ENCODE measurements at regions not wholly inside any gene's neighbourhood (a gene's known extent, or its start where the extent isn't known, plus 50 kb on each side); places are given as distances from the start of the nearest gene placed in this dataset.

- ChIA-PET POLR2A (ENCODE audit: partially characterized antibody) (no interaction called here), CTCF (ENCODE audit: partially characterized antibody) (interaction anchor here (1.2 to 5.4 kb wide), 2 partner anchors 561 to 564 kb away, joined by 3 to 47 read pairs; partner anchors contain the start of gene HTR1A)
- peak; percentile 40; the same call in 1 of the 2 replicates for TF ChIP-seq MAX (IDR thresholded peaks at IDR 0.05)
- TF ChIP-seq TEAD4 (IDR thresholded peaks at IDR 0.05; ENCODE audit: low read depth, low read length): peak; percentile 78
- no peak for TF ChIP-seq CBX8 (IDR thresholded peaks at IDR 0.05; ENCODE audit: borderline replicate concordance, low read depth, low read length)
- no peak for TF ChIP-seq NANOG (IDR thresholded peaks at IDR 0.05; ENCODE audit: insufficient read depth, low read depth, low read length, poor library complexity, severe bottlenecking)
- Histone ChIP-seq H4K8ac (ENCODE audit: extremely low read depth, insufficient read depth, low read length) (no peak overlapping the region), H2AFZ (ENCODE audit: low read length) (peak overlapping the region; percentile 91), H3K56ac (replicated peaks; ENCODE audit: insufficient read length, low read depth, low read length) (no peak overlapping the region), H2BK20ac (ENCODE audit: low read length) (no peak overlapping the region), H3K23ac (ENCODE audit: insufficient read length) (no peak overlapping the region), H3K79me1 (ENCODE audit: low read depth, low read length) (no peaks in the 10 kb centered on the region), H2BK15ac (ENCODE audit: low read length) (no peak overlapping the region), H3K9ac (replicated peaks in 1 of 4; ENCODE audit: extremely low read depth in 1 of 4, low read depth in 3 of 4, low read length in 3 of 4) (no peak overlapping the region), H3K36me3 (ENCODE audit: control insufficient read depth in 2 of 4, insufficient read depth in 4 of 4, low read length in 3 of 4) (no peaks in the 10 kb centered on the region), H2AK5ac (ENCODE audit: low read depth, low read length) (no peak overlapping the region), H3K14ac (ENCODE audit: insufficient read length) (no peak overlapping the region), H4K5ac (ENCODE audit: insufficient read length, low read depth, low read length) (no peak overlapping the region), H3K4me1 (replicated peaks in 1 of 4; ENCODE audit: control insufficient read depth in 3 of 4, insufficient read depth in 4 of 4, low read length in 3 of 4) (no peaks in the 10 kb centered on the region), H4K91ac (replicated peaks; ENCODE audit: insufficient read length, low read length) (no peak overlapping the region), H2BK5ac (ENCODE audit: low read depth, low read length) (no peak overlapping the region), H3K9me3 (ENCODE audit: insufficient read depth in 2 of 2, low read depth in 1 of 2, low read length in 1 of 2) (no peaks in the 10 kb centered on the region), H3K4me2 (ENCODE audit: insufficient read depth in 1 of 2, low read depth in 2 of 2, low read length in 2 of 2) (no peak overlapping the region), H2BK12ac (ENCODE audit: low read depth, low read length) (no peak overlapping the region), H3K4ac (replicated peaks; ENCODE audit: insufficient read length, low read depth, low read length) (no peak overlapping the region), H4K20me1 (replicated peaks in 1 of 2; ENCODE audit: control insufficient read depth in 1 of 2, insufficient read depth in 2 of 2, low read length in 2 of 2) (no peaks in the 10 kb centered on the region), H3K79me2 (ENCODE audit: control insufficient read depth in 1 of 2, insufficient read depth in 2 of 2, low read length in 2 of 2) (no peaks in the 10 kb centered on the region), H3K23me2 (ENCODE audit: low read depth, low read length) (no peaks in the 10 kb centered on the region), H2BK120ac (replicated peaks; ENCODE audit: low read depth, low read length) (no peak overlapping the region), H3K27me3 (replicated peaks in 1 of 4; ENCODE audit: control insufficient read depth in 3 of 4, extremely low read depth in 1 of 4, insufficient read depth in 3 of 4, low read length in 3 of 4) (no peaks in the 10 kb centered on the region), H3K18ac (ENCODE audit: extremely low read depth, low read length) (no peak overlapping the region), H3K27ac (ENCODE audit: low read depth, low read length) (no peak overlapping the region), H3K4me3 (ENCODE audit: extremely low read depth in 1 of 4, insufficient read depth in 2 of 4, low read depth in 3 of 4, low read length in 4 of 4) (no peak overlapping the region)
- DNase-seq (ENCODE audit: low read depth in 1 of 2, low spot score in 2 of 2): peak in 1 of 2 experiments; percentile 39
- no peak for FAIRE-seq
- 92% methylated on average over 1 of the region's 1 CpG; no CpG with 5 or more reads in 1 of the 2 experiments for WGBS, 2 experiments (ENCODE audit: extremely low coverage in 1 of 2, insufficient coverage in 1 of 2, insufficient read length in 1 of 2, insufficient replicate concordance in 2 of 2, low coverage in 1 of 2, low lambda C conversion rate in 2 of 2, missing lambda C conversion rate in 1 of 2)
Observed at GRCh38 chr5:63398346-63398745, 563.9 kb downstream of the HTR1A start.

All from H1 (cell line).